H1 (cell line): ENCODE measurements at regions not wholly inside any gene's neighbourhood (a gene's known extent, or its start where the extent isn't known, plus 50 kb on each side); places are given as distances from the start of the nearest gene placed in this dataset.

ENCODE experiments used
- BRCA1 ChIP-seq: IDR thresholded peaks from 2 replicates; pipeline ENCODE4 v1.6.1; 2012; ENCODE audit warnings: low read depth, low read length, improper control_type of control experiment
- GTF2F1 ChIP-seq: IDR thresholded peaks from 2 replicates; pipeline ENCODE4 v1.6.1; 2012; ENCODE audit warnings: low read depth, low read length, improper control_type of control experiment, borderline replicate concordance
- KDM4A ChIP-seq: IDR thresholded peaks from one replicate; pipeline ENCODE4 v1.7.1; 2012; ENCODE audit warnings: low read depth, mild to moderate bottlenecking, moderate library complexity, low read length, inconsistent platforms; ENCODE audit not compliant: severe bottlenecking
- SP1 ChIP-seq: IDR thresholded peaks from 2 replicates; pipeline ENCODE4 v1.6.1; 2011; ENCODE audit warnings: low read depth, low read length
- SP2 ChIP-seq: IDR thresholded peaks from 2 replicates; pipeline ENCODE4 v1.6.1; 2012; ENCODE audit warnings: mild to moderate bottlenecking, low read length, inconsistent platforms
- TCF12 ChIP-seq: IDR thresholded peaks from 2 replicates; pipeline ENCODE4 v1.6.1; 2011; ENCODE audit warnings: low read depth, mild to moderate bottlenecking, low read length
- TF ChIP-seq, protein P1 (sequence below): fragments of 300-600 bp; sonication (generic); IDR thresholded peaks from 2 replicates; pipeline ENCODE4 v1.7.1; 2012; ENCODE audit warnings: low read length, moderate library complexity, mild to moderate bottlenecking, inconsistent platforms; ENCODE audit not compliant: insufficient replicate concordance
- TF ChIP-seq, protein P2 (sequence below), 3 experiments: IDR thresholded peaks; 1 replicate in 2 of 3; 2 replicates in 1 of 3; pipeline versions ENCODE4 v1.5.1 to v1.6.1; 2011; ENCODE audit warnings: low read length in 3 of 3, mild to moderate bottlenecking in 3 of 3, inconsistent platforms in 2 of 3, low read depth in 1 of 3, moderate library complexity in 1 of 3; ENCODE audit not compliant: insufficient read depth in 1 of 3; ENCODE audit errors: control extremely low read depth in 1 of 3

DNA sequence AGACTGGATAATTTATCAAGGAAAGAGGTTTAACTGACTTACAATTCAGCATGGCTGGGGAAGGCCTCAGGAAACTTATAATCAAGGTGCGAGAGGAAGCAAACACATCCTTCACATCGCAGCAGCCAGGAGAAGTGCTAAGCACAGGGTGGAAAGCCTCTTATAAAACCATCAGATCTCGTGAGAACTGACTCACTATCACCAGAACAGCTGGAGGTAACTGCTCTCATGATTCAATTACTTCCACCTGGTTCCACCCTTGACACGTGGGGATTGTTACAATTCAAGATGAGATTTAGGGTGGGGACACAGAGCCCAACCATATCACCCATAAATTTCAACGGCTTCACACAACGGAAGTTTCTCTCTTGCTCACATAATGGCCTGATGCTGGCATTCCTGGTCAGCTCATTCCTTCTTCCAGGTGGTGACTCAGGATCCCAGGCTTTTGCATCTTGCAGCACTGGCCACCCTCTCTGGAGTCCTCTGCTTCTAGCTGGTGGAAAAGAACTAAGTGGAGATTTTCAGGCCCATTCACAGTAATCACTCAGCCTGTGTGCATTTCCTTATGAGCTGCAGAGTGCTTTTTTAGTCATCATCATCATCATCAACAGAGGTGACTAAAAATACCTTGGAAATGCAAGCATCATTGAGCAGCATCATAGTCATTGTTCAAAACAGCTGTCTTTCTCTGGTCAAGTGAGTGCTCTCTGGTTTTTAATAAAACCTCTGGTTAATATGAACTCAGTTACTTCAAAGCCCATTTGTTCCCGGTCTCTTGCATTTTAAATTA, 308.1 kb downstream of the SFMBT2 start (continued):
- TF ChIP-seq, protein P1, sequence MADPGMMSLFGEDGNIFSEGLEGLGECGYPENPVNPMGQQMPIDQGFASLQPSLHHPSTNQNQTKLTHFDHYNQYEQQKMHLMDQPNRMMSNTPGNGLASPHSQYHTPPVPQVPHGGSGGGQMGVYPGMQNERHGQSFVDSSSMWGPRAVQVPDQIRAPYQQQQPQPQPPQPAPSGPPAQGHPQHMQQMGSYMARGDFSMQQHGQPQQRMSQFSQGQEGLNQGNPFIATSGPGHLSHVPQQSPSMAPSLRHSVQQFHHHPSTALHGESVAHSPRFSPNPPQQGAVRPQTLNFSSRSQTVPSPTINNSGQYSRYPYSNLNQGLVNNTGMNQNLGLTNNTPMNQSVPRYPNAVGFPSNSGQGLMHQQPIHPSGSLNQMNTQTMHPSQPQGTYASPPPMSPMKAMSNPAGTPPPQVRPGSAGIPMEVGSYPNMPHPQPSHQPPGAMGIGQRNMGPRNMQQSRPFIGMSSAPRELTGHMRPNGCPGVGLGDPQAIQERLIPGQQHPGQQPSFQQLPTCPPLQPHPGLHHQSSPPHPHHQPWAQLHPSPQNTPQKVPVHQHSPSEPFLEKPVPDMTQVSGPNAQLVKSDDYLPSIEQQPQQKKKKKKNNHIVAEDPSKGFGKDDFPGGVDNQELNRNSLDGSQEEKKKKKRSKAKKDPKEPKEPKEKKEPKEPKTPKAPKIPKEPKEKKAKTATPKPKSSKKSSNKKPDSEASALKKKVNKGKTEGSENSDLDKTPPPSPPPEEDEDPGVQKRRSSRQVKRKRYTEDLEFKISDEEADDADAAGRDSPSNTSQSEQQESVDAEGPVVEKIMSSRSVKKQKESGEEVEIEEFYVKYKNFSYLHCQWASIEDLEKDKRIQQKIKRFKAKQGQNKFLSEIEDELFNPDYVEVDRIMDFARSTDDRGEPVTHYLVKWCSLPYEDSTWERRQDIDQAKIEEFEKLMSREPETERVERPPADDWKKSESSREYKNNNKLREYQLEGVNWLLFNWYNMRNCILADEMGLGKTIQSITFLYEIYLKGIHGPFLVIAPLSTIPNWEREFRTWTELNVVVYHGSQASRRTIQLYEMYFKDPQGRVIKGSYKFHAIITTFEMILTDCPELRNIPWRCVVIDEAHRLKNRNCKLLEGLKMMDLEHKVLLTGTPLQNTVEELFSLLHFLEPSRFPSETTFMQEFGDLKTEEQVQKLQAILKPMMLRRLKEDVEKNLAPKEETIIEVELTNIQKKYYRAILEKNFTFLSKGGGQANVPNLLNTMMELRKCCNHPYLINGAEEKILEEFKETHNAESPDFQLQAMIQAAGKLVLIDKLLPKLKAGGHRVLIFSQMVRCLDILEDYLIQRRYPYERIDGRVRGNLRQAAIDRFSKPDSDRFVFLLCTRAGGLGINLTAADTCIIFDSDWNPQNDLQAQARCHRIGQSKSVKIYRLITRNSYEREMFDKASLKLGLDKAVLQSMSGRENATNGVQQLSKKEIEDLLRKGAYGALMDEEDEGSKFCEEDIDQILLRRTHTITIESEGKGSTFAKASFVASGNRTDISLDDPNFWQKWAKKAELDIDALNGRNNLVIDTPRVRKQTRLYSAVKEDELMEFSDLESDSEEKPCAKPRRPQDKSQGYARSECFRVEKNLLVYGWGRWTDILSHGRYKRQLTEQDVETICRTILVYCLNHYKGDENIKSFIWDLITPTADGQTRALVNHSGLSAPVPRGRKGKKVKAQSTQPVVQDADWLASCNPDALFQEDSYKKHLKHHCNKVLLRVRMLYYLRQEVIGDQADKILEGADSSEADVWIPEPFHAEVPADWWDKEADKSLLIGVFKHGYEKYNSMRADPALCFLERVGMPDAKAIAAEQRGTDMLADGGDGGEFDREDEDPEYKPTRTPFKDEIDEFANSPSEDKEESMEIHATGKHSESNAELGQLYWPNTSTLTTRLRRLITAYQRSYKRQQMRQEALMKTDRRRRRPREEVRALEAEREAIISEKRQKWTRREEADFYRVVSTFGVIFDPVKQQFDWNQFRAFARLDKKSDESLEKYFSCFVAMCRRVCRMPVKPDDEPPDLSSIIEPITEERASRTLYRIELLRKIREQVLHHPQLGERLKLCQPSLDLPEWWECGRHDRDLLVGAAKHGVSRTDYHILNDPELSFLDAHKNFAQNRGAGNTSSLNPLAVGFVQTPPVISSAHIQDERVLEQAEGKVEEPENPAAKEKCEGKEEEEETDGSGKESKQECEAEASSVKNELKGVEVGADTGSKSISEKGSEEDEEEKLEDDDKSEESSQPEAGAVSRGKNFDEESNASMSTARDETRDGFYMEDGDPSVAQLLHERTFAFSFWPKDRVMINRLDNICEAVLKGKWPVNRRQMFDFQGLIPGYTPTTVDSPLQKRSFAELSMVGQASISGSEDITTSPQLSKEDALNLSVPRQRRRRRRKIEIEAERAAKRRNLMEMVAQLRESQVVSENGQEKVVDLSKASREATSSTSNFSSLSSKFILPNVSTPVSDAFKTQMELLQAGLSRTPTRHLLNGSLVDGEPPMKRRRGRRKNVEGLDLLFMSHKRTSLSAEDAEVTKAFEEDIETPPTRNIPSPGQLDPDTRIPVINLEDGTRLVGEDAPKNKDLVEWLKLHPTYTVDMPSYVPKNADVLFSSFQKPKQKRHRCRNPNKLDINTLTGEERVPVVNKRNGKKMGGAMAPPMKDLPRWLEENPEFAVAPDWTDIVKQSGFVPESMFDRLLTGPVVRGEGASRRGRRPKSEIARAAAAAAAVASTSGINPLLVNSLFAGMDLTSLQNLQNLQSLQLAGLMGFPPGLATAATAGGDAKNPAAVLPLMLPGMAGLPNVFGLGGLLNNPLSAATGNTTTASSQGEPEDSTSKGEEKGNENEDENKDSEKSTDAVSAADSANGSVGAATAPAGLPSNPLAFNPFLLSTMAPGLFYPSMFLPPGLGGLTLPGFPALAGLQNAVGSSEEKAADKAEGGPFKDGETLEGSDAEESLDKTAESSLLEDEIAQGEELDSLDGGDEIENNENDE, result no peak
- TF ChIP-seq SP2, result no peak
- TF ChIP-seq BRCA1, result no peak
- no peak for TF ChIP-seq TCF12
- TF ChIP-seq KDM4A, result no peak
- TF ChIP-seq, protein P2, sequence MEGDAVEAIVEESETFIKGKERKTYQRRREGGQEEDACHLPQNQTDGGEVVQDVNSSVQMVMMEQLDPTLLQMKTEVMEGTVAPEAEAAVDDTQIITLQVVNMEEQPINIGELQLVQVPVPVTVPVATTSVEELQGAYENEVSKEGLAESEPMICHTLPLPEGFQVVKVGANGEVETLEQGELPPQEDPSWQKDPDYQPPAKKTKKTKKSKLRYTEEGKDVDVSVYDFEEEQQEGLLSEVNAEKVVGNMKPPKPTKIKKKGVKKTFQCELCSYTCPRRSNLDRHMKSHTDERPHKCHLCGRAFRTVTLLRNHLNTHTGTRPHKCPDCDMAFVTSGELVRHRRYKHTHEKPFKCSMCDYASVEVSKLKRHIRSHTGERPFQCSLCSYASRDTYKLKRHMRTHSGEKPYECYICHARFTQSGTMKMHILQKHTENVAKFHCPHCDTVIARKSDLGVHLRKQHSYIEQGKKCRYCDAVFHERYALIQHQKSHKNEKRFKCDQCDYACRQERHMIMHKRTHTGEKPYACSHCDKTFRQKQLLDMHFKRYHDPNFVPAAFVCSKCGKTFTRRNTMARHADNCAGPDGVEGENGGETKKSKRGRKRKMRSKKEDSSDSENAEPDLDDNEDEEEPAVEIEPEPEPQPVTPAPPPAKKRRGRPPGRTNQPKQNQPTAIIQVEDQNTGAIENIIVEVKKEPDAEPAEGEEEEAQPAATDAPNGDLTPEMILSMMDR (IDR thresholded peaks at IDR 0.05; ENCODE audit: control extremely low read depth in 1 of 3, insufficient read depth in 1 of 3, low read depth in 1 of 3, low read length in 3 of 3), result no peak
- no peak for TF ChIP-seq SP1
- no peak for TF ChIP-seq GTF2F1
